Ovary (tissue), 3 donors: ENCODE measurements at regions not wholly inside any gene's neighbourhood (a gene's known extent, or its start where the extent isn't known, plus 50 kb on each side); places are given as distances from the start of the nearest gene placed in this dataset.

Experiments
- EP300 ChIP-seq: sonication (generic); formaldehyde crosslinking; IDR thresholded peaks from one replicate; pipeline ENCODE4 v1.6.1; 2017; ENCODE audit warnings: antibody characterized with exemption
- POLR2A ChIP-seq: fragments of 450-650 bp; IDR thresholded peaks from one replicate; pipeline ENCODE4 v1.6.1; 2017; ENCODE audit warnings: antibody characterized with exemption, mild to moderate bottlenecking, moderate library complexity
- TF ChIP-seq, protein P1 (sequence below), 3 donors: fragments of 450-650 bp in 2 of 3; fragments of 200-600 bp in 1 of 3; IDR thresholded peaks; one replicate each; pipeline versions ENCODE4 v1.5.1 to v1.8.0; 2016 to 2022; ENCODE audit warnings: antibody characterized with exemption in 3 of 3, mild to moderate bottlenecking in 1 of 3
- donor health status: DM: no; HTN: no; CAD: no.

DNA sequence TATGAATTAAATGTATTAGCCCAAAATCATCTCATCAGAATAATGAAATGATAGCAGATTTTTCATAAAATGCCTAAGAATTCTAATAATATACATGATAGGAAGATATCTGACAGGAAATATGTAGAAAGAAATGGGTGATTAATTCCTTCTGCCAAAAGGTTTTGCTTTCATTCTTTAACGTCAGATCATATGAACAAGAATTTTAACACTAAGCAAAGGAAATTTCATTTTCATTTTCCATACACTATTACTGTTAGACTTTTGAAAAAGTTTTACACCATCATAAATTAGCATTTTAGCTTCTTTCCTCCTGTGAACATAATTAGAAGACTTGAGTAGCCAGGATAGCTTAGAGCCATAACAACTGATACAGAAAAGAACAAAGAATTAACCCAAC is 1099.9 kb downstream of the NSUN3 start:
- TF ChIP-seq, protein P1, sequence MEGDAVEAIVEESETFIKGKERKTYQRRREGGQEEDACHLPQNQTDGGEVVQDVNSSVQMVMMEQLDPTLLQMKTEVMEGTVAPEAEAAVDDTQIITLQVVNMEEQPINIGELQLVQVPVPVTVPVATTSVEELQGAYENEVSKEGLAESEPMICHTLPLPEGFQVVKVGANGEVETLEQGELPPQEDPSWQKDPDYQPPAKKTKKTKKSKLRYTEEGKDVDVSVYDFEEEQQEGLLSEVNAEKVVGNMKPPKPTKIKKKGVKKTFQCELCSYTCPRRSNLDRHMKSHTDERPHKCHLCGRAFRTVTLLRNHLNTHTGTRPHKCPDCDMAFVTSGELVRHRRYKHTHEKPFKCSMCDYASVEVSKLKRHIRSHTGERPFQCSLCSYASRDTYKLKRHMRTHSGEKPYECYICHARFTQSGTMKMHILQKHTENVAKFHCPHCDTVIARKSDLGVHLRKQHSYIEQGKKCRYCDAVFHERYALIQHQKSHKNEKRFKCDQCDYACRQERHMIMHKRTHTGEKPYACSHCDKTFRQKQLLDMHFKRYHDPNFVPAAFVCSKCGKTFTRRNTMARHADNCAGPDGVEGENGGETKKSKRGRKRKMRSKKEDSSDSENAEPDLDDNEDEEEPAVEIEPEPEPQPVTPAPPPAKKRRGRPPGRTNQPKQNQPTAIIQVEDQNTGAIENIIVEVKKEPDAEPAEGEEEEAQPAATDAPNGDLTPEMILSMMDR (IDR thresholded peaks at IDR 0.05), result no peak
- TF ChIP-seq POLR2A (no peak), EP300 (no peak)
